Breast epithelium (tissue), 3 donors: ENCODE measurements at regions not wholly inside any gene's neighbourhood (a gene's known extent, or its start where the extent isn't known, plus 50 kb on each side); places are given as distances from the start of the nearest gene placed in this dataset.

Experiments
- CTCF ChIP-seq, 3 donors: fragments of 450-650 bp; IDR thresholded peaks; one replicate each; pipeline ENCODE4 v1.5.1; 2016 to 2017; ENCODE audit warnings: antibody characterized with exemption in 3 of 3, mild to moderate bottlenecking in 3 of 3, moderate library complexity in 3 of 3
- POLR2A ChIP-seq: fragments of 450-650 bp; IDR thresholded peaks from one replicate; pipeline ENCODE4 v1.6.1; 2016; ENCODE audit warnings: antibody characterized with exemption, mild to moderate bottlenecking, moderate library complexity
- POLR2AphosphoS5 ChIP-seq, 3 donors: sonication (generic); formaldehyde crosslinking; IDR thresholded peaks; one replicate each; pipeline ENCODE4 v1.6.1; 2017; ENCODE audit warnings: antibody characterized with exemption in 3 of 3

GRCh38 chr3:96712792-96713191 is 101.6 kb upstream of the EPHA6 start:
- TF ChIP-seq POLR2AphosphoS5 (IDR thresholded peaks at IDR 0.05) = no peak
- TF ChIP-seq CTCF (IDR thresholded peaks at IDR 0.05) = no peak
- no peak for TF ChIP-seq POLR2A
